Common myeloid progenitor, CD34-positive (primary cell): ENCODE measurements at regions not wholly inside any gene's neighbourhood (a gene's known extent, or its start where the extent isn't known, plus 50 kb on each side); places are given as distances from the start of the nearest gene placed in this dataset.

Source experiments
- CTCF ChIA-PET: fragments of 350-600 bp; sonication (Branson Sonifier 250); formaldehyde crosslinking; loops from one replicate; lab custom pipeline; 2021; ENCODE audit warnings: antibody characterized with exemption; lab: Charles Lee
- POLR2A ChIA-PET: fragments of 350-600 bp; sonication (Branson Sonifier 250); formaldehyde crosslinking; loops from one replicate; lab custom pipeline; 2021; ENCODE audit warnings: antibody characterized with exemption; lab: Charles Lee
- DNase-seq, 3 donors: peaks; one replicate each; pipeline versions ENCODE4 v3.0.0 to v3.0.0-alpha.2; 2013
- H3K27ac ChIP-seq, 2 experiments: 1 replicate in 1 of 2; 2 replicates in 1 of 2; pipeline ENCODE4 v1.7.0; 2013; ENCODE audit warnings: inconsistent platforms in 2 of 2, low read length in 2 of 2, mild to moderate bottlenecking in 2 of 2, low read depth in 1 of 2, moderate library complexity in 1 of 2; ENCODE audit not compliant: severe bottlenecking in 2 of 2, insufficient read depth in 1 of 2, poor library complexity in 1 of 2
- H3K27me3 ChIP-seq, 5 experiments: replicated peaks in 2 of 5; 1 replicate in 3 of 5; 2 replicates in 2 of 5; pipeline versions ENCODE4 v1.6.1 to v1.7.0; 2013; ENCODE audit warnings: low read length in 4 of 5, mild to moderate bottlenecking in 2 of 5, moderate library complexity in 2 of 5, inconsistent platforms in 1 of 5; ENCODE audit not compliant: insufficient read depth in 5 of 5, control insufficient read depth in 4 of 5
- H3K36me3 ChIP-seq, 4 experiments: 1 replicate in 2 of 4; 2 replicates in 2 of 4; pipeline versions ENCODE4 v1.6.1 to v1.7.0; 2013; ENCODE audit warnings: low read length in 3 of 4, control low read depth in 1 of 4, mild to moderate bottlenecking in 1 of 4; ENCODE audit not compliant: control insufficient read depth in 4 of 4, insufficient read depth in 4 of 4
- H3K4me1 ChIP-seq, 4 experiments: 1 replicate in 3 of 4; 2 replicates in 1 of 4; pipeline versions ENCODE4 v1.6.1 to v1.7.1; 2013; ENCODE audit warnings: low read length in 3 of 4, mild to moderate bottlenecking in 3 of 4, control low read depth in 1 of 4, inconsistent platforms in 1 of 4, moderate library complexity in 1 of 4; ENCODE audit not compliant: control insufficient read depth in 4 of 4, insufficient read depth in 4 of 4; ENCODE audit errors: control extremely low read depth in 1 of 4
- H3K4me3 ChIP-seq, 7 experiments: 1 replicate in 4 of 7; 2 replicates in 3 of 7; pipeline versions ENCODE4 v1.5.1 to v1.7.0; 2013; ENCODE audit warnings: mild to moderate bottlenecking in 7 of 7, low read length in 6 of 7, moderate library complexity in 6 of 7, inconsistent platforms in 2 of 7, low read depth in 2 of 7, control low read depth in 1 of 7; ENCODE audit not compliant: insufficient read depth in 4 of 7, control insufficient read depth in 1 of 7; ENCODE audit errors: extremely low read depth in 1 of 7
- H3K9me3 ChIP-seq, 5 experiments: 1 replicate in 4 of 5; 2 replicates in 1 of 5; pipeline versions ENCODE4 v1.6.1 to v1.7.1; 2013; ENCODE audit warnings: low read length in 4 of 5, mild to moderate bottlenecking in 2 of 5, inconsistent platforms in 1 of 5, low read depth in 1 of 5, moderate library complexity in 1 of 5; ENCODE audit not compliant: control insufficient read depth in 4 of 5, insufficient read depth in 2 of 5; ENCODE audit errors: control extremely low read depth in 1 of 5
- WGBS: methylation state at CpG from one replicate; pipeline ENCODE4 v1.1.5; 2013; ENCODE audit not compliant: insufficient coverage; 5-methylcytosine and 5-hydroxymethylcytosine counted together

DNA sequence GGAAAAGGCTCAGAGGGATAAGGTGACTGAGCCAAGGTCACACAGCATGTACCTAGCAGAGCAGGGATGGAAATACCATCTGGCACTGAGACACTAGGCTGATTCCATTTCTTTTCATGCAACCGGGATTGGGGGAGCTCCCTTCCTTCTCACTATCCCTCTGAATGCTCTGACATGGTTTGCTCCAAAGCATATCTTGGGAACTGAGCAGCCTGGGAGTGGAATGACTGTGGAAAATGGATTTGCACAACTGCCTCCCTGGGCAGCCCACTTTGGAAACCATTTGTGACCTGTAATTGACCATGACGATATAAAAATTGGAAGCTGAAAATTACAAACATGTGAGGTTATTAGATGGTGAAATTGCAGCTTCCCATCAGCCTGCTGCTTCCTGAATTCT lies 309.0 kb upstream of the CHD6 start:
- H3K27ac ChIP-seq = no peak overlapping the region
- CTCF ChIA-PET = no interaction called here
- H3K4me1 ChIP-seq = no peaks in the 10 kb centered on the region
- peaks cover 0 to 3% (median 0%) of the 10 kb centered on the region in 5 experiments for H3K9me3 ChIP-seq
- POLR2A ChIA-PET = no interaction called here
- WGBS = 94% methylated on average over 2 of the region's 2 CpGs
- H3K4me3 ChIP-seq = no peak overlapping the region
- no peak for DNase-seq
- no peaks in the 10 kb centered on the region for H3K36me3 ChIP-seq
- peaks cover 0 to 6% (median 0%) of the 10 kb centered on the region in 5 experiments for H3K27me3 ChIP-seq

- no peak overlapping the region for H3K27ac ChIP-seq
- no peaks in the 10 kb centered on the region for H3K4me1 ChIP-seq
- H3K36me3 ChIP-seq = no peaks in the 10 kb centered on the region
- no peak overlapping the region for H3K4me3 ChIP-seq
- 93% methylated on average over 2 of the region's 4 CpGs for WGBS
- H3K27me3 ChIP-seq = peaks cover 0 to 9% (median 0%) of the 10 kb centered on the region in 5 experiments
- POLR2A ChIA-PET = no interaction called here
- no peak for DNase-seq
- H3K9me3 ChIP-seq = no peaks in the 10 kb centered on the region
- CTCF ChIA-PET = no interaction called here
These were observed 307.3 kb upstream of the CHD6 start for GRCh38 chr20:41925476-41925875.

GRCh38 chr20:41923624-41924023 lies 305.4 kb upstream of the CHD6 start:
- DNase-seq = no peak
- Histone ChIP-seq H3K4me3 (no peak overlapping the region), H3K9me3 (no peaks in the 10 kb centered on the region), H3K27me3 (peaks cover 0 to 9% (median 0%) of the 10 kb centered on the region in 5 experiments), H3K27ac (no peak overlapping the region), H3K4me1 (no peaks in the 10 kb centered on the region), H3K36me3 (no peaks in the 10 kb centered on the region)
- ChIA-PET POLR2A (no interaction called here), CTCF (no interaction called here)
- 0% methylated on average over 1 of the region's 1 CpG for WGBS

DNA sequence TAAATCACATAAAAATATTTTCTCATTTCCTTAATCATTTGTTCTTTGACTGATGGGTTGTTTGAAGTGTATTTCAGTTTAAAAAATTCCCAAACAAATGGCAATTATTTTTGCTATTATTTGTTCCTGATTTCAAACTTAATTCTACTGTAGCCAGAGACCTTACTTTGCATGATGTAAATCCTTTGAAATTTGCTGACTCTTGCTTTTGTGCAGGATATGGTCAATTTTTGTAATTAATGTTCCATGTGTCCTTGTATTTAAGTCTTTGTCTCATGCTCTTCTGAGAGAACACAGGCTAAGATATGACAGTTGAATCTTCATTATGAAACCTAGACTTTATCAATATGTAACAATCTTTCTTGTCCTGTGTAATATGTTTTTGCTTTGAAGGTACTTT lies 295.0 kb upstream of the CHD6 start:
- DNase-seq = no peak
- POLR2A ChIA-PET = no interaction called here
- H3K4me3 ChIP-seq = no peak overlapping the region
- no peaks in the 10 kb centered on the region for H3K36me3 ChIP-seq
- CTCF ChIA-PET = interaction anchor here (0.6 kb wide), 1 partner anchor 668 kb away, joined by 3 read pairs; no protein-coding TSS in a partner anchor
- no peak overlapping the region for H3K27ac ChIP-seq
- peaks cover 0 to 5% (median 0%) of the 10 kb centered on the region in 5 experiments for H3K9me3 ChIP-seq
- peaks cover 0 to 3% (median 0%) of the 10 kb centered on the region in 5 experiments for H3K27me3 ChIP-seq
- H3K4me1 ChIP-seq = no peaks in the 10 kb centered on the region

DNA sequence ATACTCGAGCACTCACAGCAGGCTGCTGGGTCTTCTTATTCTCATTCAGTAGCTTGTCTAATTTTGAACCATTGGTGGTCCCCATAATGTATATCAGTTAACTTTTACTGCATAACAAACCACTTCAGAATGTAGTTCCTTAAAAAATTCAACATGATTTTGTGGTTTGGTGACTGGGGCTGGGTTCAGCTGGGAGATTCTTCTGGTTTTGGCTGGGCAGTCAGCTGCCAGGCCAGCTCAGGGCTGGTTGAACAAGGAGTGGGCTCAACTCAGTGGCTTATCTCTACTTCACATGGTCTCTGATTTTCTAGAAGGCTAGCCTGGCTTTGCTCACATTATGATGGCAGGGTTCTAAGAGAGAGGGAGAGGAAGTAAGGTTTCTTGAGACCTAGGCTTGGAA lies 292.4 kb upstream of the CHD6 start:
- Histone ChIP-seq H3K36me3 (no peaks in the 10 kb centered on the region), H3K4me1 (no peaks in the 10 kb centered on the region), H3K27me3 (peaks cover 0 to 3% (median 0%) of the 10 kb centered on the region in 5 experiments), H3K4me3 (no peak overlapping the region), H3K27ac (no peak overlapping the region), H3K9me3 (peaks cover 0 to 5% (median 0%) of the 10 kb centered on the region in 5 experiments)
- no peak for DNase-seq
- POLR2A ChIA-PET = no interaction called here
- no CpG with 5 or more reads among the region's 1 CpG for WGBS
- CTCF ChIA-PET = no interaction called here

DNA sequence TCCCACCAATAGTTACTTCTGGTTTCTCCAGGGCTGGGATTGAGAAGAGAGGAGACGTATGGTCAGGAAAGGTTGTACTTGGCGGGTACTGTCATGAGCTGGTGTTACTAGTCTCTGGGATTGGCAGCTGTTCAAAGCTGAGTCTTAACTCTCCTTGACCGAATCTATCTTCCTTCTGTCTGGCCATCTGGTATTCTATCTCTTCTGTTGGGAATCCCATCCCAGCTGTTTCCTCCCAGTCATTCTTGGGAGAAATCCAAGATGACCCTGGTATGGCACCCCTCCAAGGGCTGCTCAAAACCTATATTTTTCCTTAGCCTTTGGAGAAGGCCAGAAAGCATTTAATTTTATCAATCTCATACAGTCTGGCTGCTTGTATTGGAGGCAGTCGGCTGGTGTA lies 287.0 kb upstream of the CHD6 start:
- H3K36me3 ChIP-seq = no peaks in the 10 kb centered on the region
- H3K27ac ChIP-seq = no peak overlapping the region
- H3K4me1 ChIP-seq = no peaks in the 10 kb centered on the region
- no peaks in the 10 kb centered on the region for H3K9me3 ChIP-seq
- H3K27me3 ChIP-seq = peaks cover 0 to 3% (median 0%) of the 10 kb centered on the region in 5 experiments
- DNase-seq = no peak
- CTCF ChIA-PET = no interaction called here
- WGBS = 100% methylated on average over 2 of the region's 4 CpGs
- H3K4me3 ChIP-seq = no peak overlapping the region
- POLR2A ChIA-PET = no interaction called here

DNA sequence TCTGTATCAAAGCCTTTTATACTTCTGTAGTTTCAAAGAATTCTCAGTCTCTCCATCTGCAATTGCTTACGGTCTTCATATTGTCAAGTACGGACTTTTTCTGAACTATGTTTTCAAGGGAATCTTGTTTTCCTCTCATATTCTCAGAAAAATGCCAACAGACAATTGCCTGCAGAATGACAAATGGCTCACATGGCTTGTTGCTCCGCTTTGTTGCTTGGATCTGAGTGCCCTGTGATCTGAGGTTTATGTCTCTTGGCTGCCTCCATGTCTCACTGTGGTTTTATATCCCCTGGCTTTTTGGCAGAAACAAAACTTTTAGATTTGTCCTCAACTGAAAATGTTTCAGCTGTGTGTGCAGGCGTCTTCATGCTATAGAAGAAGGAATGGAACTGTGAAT lies 285.4 kb upstream of the CHD6 start:
- DNase-seq = no peak
- CTCF ChIA-PET = no interaction called here
- POLR2A ChIA-PET = no interaction called here
- Histone ChIP-seq H3K27ac (no peak overlapping the region), H3K9me3 (no peaks in the 10 kb centered on the region), H3K27me3 (peaks cover 0 to 3% (median 0%) of the 10 kb centered on the region in 5 experiments), H3K4me3 (no peak overlapping the region), H3K4me1 (no peaks in the 10 kb centered on the region), H3K36me3 (no peaks in the 10 kb centered on the region)
- 88% methylated on average over 3 of the region's 4 CpGs for WGBS
